AG04450 (cell line): ENCODE measurements at regions not wholly inside any gene's neighbourhood (a gene's known extent, or its start where the extent isn't known, plus 50 kb on each side); places are given as distances from the start of the nearest gene placed in this dataset.

Experiments
- CTCF ChIA-PET: fragments of 300-600, 350-600 bp; formaldehyde crosslinking; extraction: SDS; loops from one replicate; lab custom pipeline; 2022; ENCODE audit warnings: antibody characterized with exemption, inconsistent platforms; lab: Charles Lee
- POLR2A ChIA-PET: fragments of 350-600 bp; formaldehyde crosslinking; extraction: SDS; loops from one replicate; lab custom pipeline; 2021; ENCODE audit warnings: antibody characterized with exemption, inconsistent platforms; lab: Yijun Ruan, JAX
- DNase-seq: peaks from one replicate; pipeline ENCODE4 v3.0.0-alpha.2; 2011; ENCODE audit warnings: low read depth, low spot score
- H3K27ac ChIP-seq: one replicate; pipeline ENCODE4 v1.5.1; 2012; ENCODE audit warnings: low read depth, low read length, control low read depth
- H3K27me3 ChIP-seq: one replicate; pipeline ENCODE4 v1.6.0; 2012; ENCODE audit warnings: low read length; ENCODE audit not compliant: control insufficient read depth, insufficient read depth
- H3K4me3 ChIP-seq: 2 replicates; pipeline ENCODE4 v1.5.1; 2011; ENCODE audit warnings: mild to moderate bottlenecking, low read depth, low read length, control low read depth
- H3K9me3 ChIP-seq: 2 replicates; pipeline ENCODE4 v1.5.1; 2012; ENCODE audit warnings: low read length; ENCODE audit not compliant: control insufficient read depth, insufficient read depth
- TF ChIP-seq, protein P1 (sequence below): IDR thresholded peaks from 2 replicates; pipeline ENCODE4 v1.5.1; 2011; ENCODE audit warnings: low read depth, low read length, control low read depth, inconsistent platforms

DNA sequence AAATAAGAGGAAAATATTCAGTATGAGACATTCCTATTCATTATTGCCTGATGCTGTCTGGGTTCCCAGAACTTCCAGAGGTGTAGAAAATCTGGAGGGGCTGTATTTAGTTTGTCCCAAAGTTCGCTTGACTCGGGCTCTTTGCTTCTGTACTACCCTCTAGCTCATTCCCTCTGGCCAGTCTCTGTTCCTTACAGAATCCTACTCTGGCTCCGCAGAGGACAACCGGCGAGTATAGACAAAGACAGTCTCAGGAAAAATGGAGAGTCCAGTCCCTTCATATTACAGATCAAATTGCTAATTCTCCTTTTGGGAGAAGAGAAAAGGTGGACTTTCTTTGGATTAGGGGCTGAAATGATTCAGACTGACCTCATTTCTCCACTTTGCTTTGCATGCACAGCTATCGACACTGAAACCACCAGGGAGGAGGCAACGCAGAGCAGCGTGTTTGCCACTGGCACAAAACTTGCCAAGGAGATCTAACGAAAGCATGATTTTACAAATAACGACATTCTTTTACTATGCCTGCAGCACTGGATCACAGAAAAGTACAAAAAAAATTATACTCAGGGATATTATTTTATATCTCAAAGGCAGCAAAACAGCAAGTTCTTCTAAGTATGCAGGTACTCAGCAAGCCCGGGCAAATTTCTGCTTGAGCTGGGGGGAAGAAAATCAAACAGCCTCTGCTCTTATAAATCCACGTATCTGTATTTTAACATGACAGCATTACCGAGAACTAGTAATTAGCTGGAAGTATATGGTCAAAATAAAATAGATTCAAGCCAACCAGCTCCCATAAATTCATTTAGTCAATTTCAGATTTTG, 279.7 kb downstream of the NPR3 start:
- Histone ChIP-seq H3K27ac (no peak overlapping the region), H3K27me3 (no peaks in the 10 kb centered on the region), H3K9me3 (no peaks in the 10 kb centered on the region), H3K4me3 (no peak overlapping the region)
- TF ChIP-seq, protein P1, sequence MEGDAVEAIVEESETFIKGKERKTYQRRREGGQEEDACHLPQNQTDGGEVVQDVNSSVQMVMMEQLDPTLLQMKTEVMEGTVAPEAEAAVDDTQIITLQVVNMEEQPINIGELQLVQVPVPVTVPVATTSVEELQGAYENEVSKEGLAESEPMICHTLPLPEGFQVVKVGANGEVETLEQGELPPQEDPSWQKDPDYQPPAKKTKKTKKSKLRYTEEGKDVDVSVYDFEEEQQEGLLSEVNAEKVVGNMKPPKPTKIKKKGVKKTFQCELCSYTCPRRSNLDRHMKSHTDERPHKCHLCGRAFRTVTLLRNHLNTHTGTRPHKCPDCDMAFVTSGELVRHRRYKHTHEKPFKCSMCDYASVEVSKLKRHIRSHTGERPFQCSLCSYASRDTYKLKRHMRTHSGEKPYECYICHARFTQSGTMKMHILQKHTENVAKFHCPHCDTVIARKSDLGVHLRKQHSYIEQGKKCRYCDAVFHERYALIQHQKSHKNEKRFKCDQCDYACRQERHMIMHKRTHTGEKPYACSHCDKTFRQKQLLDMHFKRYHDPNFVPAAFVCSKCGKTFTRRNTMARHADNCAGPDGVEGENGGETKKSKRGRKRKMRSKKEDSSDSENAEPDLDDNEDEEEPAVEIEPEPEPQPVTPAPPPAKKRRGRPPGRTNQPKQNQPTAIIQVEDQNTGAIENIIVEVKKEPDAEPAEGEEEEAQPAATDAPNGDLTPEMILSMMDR: no peak
- no peak for DNase-seq
- POLR2A ChIA-PET: no interaction called here
- CTCF ChIA-PET: no interaction called here

DNA sequence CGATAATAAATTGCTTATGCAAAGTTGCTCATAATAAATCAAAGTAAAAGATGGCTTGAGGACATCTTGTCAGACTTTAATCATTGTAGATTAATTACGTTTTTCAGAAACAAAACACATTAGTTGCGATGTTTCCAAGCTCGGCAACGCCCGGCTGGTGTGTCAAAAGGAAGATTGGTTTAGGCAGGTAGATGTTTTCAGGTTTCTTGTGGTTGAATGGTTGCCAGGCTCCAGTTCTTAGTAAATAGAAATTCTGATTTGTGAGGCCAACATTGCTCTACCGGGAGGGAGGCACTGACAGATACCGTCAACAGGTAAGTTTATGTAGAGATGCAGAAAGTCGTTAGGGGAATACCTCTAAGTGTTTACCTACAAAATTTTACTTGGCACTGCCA, 280.3 kb downstream of the NPR3 start:
- CTCF ChIA-PET: no interaction called here
- POLR2A ChIA-PET: no interaction called here
- Histone ChIP-seq H3K4me3 (no peak overlapping the region), H3K27ac (no peak overlapping the region), H3K27me3 (no peaks in the 10 kb centered on the region), H3K9me3 (no peaks in the 10 kb centered on the region)
- TF ChIP-seq, protein P1: no peak
- DNase-seq: no peak

DNA sequence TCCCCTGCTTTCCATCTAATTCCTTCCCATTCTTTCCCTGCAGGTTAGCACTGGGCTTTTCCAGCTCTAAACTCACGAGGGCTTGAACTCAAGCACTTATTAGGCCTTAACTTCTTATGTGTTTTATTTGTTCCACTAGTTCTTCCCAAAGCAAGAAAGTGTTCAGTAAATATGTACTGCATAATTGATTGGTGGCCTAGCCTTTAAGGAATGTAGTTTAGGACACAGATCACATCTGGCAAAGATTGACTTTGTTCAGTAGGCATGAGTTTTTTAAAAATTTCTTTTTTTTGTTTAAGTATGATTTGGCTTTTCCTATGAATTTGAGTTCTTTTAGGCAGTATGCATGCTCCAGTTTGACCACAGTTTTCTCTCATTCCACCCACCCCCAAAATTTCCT, 285.2 kb downstream of the NPR3 start:
- no peaks in the 10 kb centered on the region for H3K27me3 ChIP-seq
- H3K9me3 ChIP-seq: no peaks in the 10 kb centered on the region
- no peak overlapping the region for H3K27ac ChIP-seq
- H3K4me3 ChIP-seq: no peak overlapping the region
- ChIA-PET POLR2A (no interaction called here), CTCF (interaction anchor here (0.6 kb wide), 1 partner anchor 12 kb away, joined by 3 read pairs; no protein-coding TSS in a partner anchor)
- TF ChIP-seq, protein P1: no peak
- no peak for DNase-seq

DNA sequence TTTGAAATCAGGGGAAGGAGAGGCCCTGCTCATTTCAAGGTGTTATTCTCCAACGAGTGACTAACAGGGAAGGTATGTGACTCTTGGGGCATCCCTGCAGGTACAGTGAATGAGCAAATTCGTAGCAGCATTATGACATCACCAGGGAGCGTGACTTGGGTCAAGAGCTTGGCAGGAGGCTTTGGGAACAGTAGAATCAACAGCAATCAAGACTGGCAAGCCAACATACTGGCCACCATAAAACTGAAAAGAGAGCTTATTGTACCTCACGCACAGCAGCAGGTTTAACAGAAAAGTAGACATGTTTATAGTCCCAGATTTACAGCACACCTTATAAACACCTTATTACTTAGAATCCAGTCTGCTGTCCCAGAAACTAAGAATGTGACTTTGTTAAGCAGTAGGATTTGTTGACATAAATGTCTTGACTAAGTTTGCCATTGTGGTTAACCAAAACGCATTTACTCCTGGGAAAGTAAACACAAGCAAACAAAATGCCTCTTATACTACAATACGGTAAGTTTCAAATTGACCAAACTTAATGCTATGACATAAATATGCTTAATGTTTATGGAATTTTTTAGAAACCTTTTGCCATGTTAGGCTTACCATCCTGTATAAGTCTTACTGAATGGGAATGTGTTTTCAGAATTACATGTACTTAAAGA, 297.8 kb downstream of the NPR3 start:
- H3K27me3 ChIP-seq: no peaks in the 10 kb centered on the region
- H3K9me3 ChIP-seq: no peaks in the 10 kb centered on the region
- TF ChIP-seq, protein P1: no peak
- no peak for DNase-seq
- no peak overlapping the region for H3K4me3 ChIP-seq
- ChIA-PET CTCF (no interaction called here), POLR2A (no interaction called here)
- no peak overlapping the region for H3K27ac ChIP-seq

DNA sequence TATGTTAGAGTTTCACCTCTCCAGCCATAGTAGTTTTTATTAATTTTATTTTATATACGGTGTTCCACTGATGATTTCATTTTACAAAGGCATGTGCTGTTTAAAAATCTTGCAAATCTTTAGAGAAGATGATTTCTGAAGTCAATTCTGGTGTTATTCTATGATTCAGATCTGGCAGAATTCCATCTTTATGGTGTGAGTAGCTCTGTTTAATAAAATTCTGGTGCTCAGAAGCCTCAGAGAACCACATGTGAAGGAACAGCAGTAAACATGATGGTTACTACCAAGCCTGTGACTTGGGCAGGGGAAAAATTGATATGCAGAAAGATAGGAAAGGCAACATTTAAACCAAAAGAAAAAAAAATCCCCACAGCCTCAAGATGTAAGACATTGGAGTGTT, 299.7 kb downstream of the NPR3 start:
- CTCF ChIA-PET: no interaction called here
- Histone ChIP-seq H3K27ac (no peak overlapping the region), H3K27me3 (no peaks in the 10 kb centered on the region), H3K4me3 (no peak overlapping the region), H3K9me3 (no peaks in the 10 kb centered on the region; the same call in 1 of the 2 replicates)
- POLR2A ChIA-PET: no interaction called here
- TF ChIP-seq, protein P1: no peak
- DNase-seq: no peak
